AG09309 (cell line): ENCODE measurements at regions not wholly inside any gene's neighbourhood (a gene's known extent, or its start where the extent isn't known, plus 50 kb on each side); places are given as distances from the start of the nearest gene placed in this dataset.
A peak's percentile ranks its signal among the peaks of the same experiment; 100 is the strongest.

ENCODE experiments used
- DNase-seq: peaks from one replicate; pipeline ENCODE4 v3.0.0-alpha.2; 2010; ENCODE audit warnings: low read depth
- H3K4me3 ChIP-seq: 2 replicates; pipeline ENCODE4 v1.5.1; 2011; ENCODE audit warnings: mild to moderate bottlenecking, low read depth, low read length, moderate library complexity; ENCODE audit not compliant: control insufficient read depth
- CTCF ChIP-seq: IDR thresholded peaks from 2 replicates; pipeline ENCODE4 v1.5.1; 2011; ENCODE audit warnings: mild to moderate bottlenecking, low read depth, low read length, inconsistent platforms; ENCODE audit not compliant: insufficient read depth, control insufficient read depth; ENCODE audit errors: missing control alignments

DNA sequence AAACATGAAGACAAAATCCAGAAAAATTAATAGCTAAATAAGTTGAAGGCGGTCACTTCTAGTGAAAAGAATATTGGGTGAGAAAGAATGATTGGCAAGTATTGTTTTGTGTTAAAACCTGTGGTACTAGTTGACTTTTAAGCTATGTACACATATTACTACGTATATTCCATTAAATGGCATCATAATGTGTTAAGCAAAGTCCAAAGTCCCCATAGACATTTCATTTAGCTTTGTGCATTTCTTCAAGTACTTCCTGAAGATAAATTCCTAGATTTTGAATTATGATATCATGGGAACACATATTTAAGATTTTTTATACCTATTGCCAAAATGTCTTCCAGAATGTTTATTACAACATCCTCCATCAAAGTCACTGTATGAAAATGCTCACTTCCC lies 272.7 kb upstream of the IRAK1BP1 start:
- DNase-seq, result no peak
- no peak overlapping the region for H3K4me3 ChIP-seq
- no peak for TF ChIP-seq CTCF

DNA sequence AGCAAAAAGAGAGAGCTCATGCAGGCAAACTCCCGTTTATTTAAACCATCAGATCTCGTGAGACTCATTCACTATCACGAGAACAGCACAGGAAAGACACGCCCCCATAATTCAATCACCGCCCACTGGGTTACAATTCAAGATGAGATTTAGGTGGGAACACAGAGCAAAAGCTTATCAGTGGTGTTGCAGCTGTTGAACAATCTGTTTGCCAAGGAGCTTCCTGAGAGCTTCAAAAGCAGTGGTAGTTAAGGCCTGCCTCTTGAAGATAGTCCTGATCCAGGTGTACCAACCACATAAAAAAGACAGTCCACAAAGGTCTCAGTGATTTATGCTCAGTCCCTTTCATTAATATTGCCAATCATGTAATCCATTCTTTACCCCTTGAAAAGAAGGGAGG lies 269.4 kb upstream of the IRAK1BP1 start:
- no peak for TF ChIP-seq CTCF
- DNase-seq, result no peak
- no peak overlapping the region for H3K4me3 ChIP-seq

DNA sequence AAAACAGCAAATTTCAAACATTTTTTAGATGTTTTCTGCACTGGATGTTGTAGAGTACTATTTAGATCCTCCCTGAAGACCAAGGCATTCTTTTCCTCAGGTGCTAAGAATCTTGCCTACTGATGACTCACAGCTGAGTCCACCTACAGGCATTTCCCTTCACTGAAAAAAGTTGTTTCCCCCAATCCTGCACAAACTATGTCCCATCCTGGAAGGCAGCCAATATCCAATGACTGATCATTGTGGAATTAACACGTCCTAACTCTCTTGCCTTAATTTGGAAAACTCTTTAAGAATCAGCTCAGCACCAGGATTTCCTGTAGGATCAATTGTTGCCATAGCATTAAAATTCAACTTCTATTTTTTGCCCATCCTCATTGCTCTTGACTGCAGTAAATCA lies 268.4 kb upstream of the IRAK1BP1 start:
- H3K4me3 ChIP-seq, result no peak overlapping the region
- no peak for TF ChIP-seq CTCF
- peak; percentile 69 for DNase-seq

- TF ChIP-seq CTCF, result no peak
- DNase-seq, result no peak
- H3K4me3 ChIP-seq, result no peak overlapping the region
Measured at GRCh38 chr6:78599526-78599925, 267.8 kb upstream of the IRAK1BP1 start.

GRCh38 chr6:78605909-78606446 lies 261.4 kb upstream of the IRAK1BP1 start:
- TF ChIP-seq CTCF, result no peak
- H3K4me3 ChIP-seq, result no peak overlapping the region
- DNase-seq, result no peak

DNA sequence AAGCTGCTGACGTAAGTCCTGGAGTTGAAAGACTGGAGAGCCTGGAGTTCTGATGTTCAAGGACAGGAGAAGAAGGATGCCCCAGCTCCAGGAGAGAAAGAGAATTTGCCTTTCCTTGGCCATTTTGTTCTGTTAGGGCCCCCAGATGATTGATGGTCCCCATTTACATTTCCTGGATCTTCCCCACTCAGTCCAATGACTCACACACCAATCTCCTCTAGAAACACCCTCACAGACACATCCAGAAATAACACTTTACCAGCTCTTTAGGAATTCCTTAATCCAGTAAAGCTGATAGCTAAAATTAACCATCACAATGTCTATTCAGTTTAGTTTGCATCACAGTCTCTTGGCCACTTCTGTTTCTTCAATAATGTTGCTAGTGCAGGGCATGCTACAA lies 260.2 kb upstream of the IRAK1BP1 start:
- no peak for TF ChIP-seq CTCF
- no peak for DNase-seq
- H3K4me3 ChIP-seq, result no peak overlapping the region

DNA sequence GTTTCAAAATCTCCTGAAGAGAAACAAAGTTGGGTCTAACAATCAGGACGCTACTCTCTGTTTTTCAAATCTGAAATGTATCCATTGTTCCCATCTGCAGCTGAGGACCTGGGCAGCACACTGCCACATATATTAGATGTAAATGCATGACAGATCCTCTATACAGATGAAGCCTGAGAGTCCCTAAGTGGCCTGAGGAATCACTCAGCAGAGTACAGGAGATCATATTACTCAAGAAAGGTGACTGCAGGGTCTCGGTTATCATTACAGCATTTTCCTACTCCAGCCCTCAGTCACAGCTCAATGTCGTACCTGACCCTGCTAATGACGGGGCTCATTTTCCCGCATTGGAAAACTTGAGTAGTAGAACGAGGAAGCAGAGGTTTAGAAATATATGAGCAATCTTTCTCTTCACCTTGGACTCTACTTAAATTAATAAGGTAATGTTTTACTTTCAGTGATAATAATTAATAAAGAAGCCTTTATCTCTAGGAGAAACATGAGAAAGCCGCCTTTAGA lies 256.2 kb upstream of the IRAK1BP1 start:
- no peak overlapping the region for H3K4me3 ChIP-seq
- no peak for DNase-seq
- TF ChIP-seq CTCF, result no peak
